ENCODE measurements at regions not wholly inside any gene's neighbourhood (a gene's known extent, or its start where the extent isn't known, plus 50 kb on each side); places are given as distances from the start of the nearest gene placed in this dataset.

- Histone ChIP-seq H2AFZ (ENCODE audit: control insufficient read depth, low read length) (no peak overlapping the region), H3K36me3 (ENCODE audit: control insufficient read depth in 2 of 2, extremely low read depth in 1 of 2, insufficient read depth in 2 of 2, low read length in 2 of 2) (no peaks in the 10 kb centered on the region), H3K79me2 (ENCODE audit: control insufficient read depth, insufficient read depth, low read length) (no peaks in the 10 kb centered on the region), H3K4me1 (ENCODE audit: control insufficient read depth, extremely low read depth, insufficient read depth, low read length) (no peaks in the 10 kb centered on the region), H3K27me3 (ENCODE audit: control insufficient read depth, extremely low read depth, insufficient read depth, low read length) (no peaks in the 10 kb centered on the region), H3K9me3 (ENCODE audit: control insufficient read depth, low read depth, low read length) (no peaks in the 10 kb centered on the region), H3K4me2 (ENCODE audit: control insufficient read depth, extremely low read depth, insufficient read depth, low read depth, low read length) (no peak overlapping the region), H3K4me3 (ENCODE audit: control insufficient read depth in 2 of 3, extremely low read depth in 1 of 3, insufficient read depth in 2 of 3, low read depth in 1 of 3, low read length in 3 of 3) (no peak overlapping the region), H3K9ac (ENCODE audit: control insufficient read depth, extremely low read depth, insufficient read depth, low read length) (no peak overlapping the region), H3K27ac (ENCODE audit: control insufficient read depth, insufficient read depth, low read length) (no peak overlapping the region), H4K20me1 (ENCODE audit: control insufficient read depth, extremely low read depth, insufficient read depth, low read length) (no peaks in the 10 kb centered on the region), H3K9me1 (ENCODE audit: control insufficient read depth, extremely low read depth, insufficient read depth, low read length) (no peaks in the 10 kb centered on the region)
- TF ChIP-seq EZH2 (IDR thresholded peaks at IDR 0.05; ENCODE audit: low read length) (no peak), CTCF (optimal IDR thresholded peaks at IDR 0.05 in 1 of 3, IDR thresholded peaks at IDR 0.05 in 1 of 3, conservative IDR thresholded peaks at IDR 0.05 in 1 of 3; ENCODE audit: extremely low read depth in 1 of 3, insufficient read depth in 2 of 3, low read length in 3 of 3) (no peak)
- DNase-seq (ENCODE audit: low read depth, low spot score) (no peak), FAIRE-seq (no peak)
- dilution Hi-C loops (cut with MboI; ENCODE audit: extremely low pct_ligation_motif_present, low sequenced_read_pairs), result no loop called here
Measured at GRCh38 chr10:9381733-9382532, 1327.4 kb downstream of the GATA3 start.

DNA sequence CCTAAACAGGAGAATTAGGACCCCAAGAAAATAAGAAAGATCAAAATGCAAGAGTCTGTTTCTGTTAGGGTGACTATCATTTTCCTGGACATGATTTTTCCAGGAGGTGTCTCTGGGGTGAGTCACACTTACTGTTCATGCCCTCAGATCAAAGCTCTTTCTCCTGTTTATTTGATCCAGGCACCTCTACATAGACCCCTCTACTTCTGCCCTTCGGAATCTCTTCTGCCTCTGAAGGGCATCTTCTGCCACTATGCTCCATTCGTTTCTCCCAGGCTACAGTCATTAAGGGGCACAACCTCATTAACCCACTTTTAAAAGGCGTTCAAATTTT is 1328.0 kb downstream of the GATA3 start:
- dilution Hi-C loops (cut with MboI; ENCODE audit: extremely low pct_ligation_motif_present, low sequenced_read_pairs), result no loop called here
- Histone ChIP-seq H3K9me1 (ENCODE audit: control insufficient read depth, extremely low read depth, insufficient read depth, low read length) (no peaks in the 10 kb centered on the region), H3K9ac (ENCODE audit: control insufficient read depth, extremely low read depth, insufficient read depth, low read length) (no peak overlapping the region), H4K20me1 (ENCODE audit: control insufficient read depth, extremely low read depth, insufficient read depth, low read length) (no peaks in the 10 kb centered on the region), H3K36me3 (ENCODE audit: control insufficient read depth in 2 of 2, extremely low read depth in 1 of 2, insufficient read depth in 2 of 2, low read length in 2 of 2) (no peaks in the 10 kb centered on the region), H3K9me3 (ENCODE audit: control insufficient read depth, low read depth, low read length) (no peaks in the 10 kb centered on the region), H3K4me2 (ENCODE audit: control insufficient read depth, extremely low read depth, insufficient read depth, low read depth, low read length) (no peak overlapping the region), H2AFZ (ENCODE audit: control insufficient read depth, low read length) (no peak overlapping the region), H3K27ac (ENCODE audit: control insufficient read depth, insufficient read depth, low read length) (no peak overlapping the region), H3K79me2 (ENCODE audit: control insufficient read depth, insufficient read depth, low read length) (no peaks in the 10 kb centered on the region), H3K4me3 (ENCODE audit: control insufficient read depth in 2 of 3, extremely low read depth in 1 of 3, insufficient read depth in 2 of 3, low read depth in 1 of 3, low read length in 3 of 3) (no peak overlapping the region), H3K4me1 (ENCODE audit: control insufficient read depth, extremely low read depth, insufficient read depth, low read length) (no peaks in the 10 kb centered on the region), H3K27me3 (ENCODE audit: control insufficient read depth, extremely low read depth, insufficient read depth, low read length) (no peaks in the 10 kb centered on the region)
- DNase-seq (ENCODE audit: low read depth, low spot score) (no peak), FAIRE-seq (no peak)
- TF ChIP-seq EZH2 (IDR thresholded peaks at IDR 0.05; ENCODE audit: low read length) (no peak), CTCF (optimal IDR thresholded peaks at IDR 0.05 in 1 of 3, IDR thresholded peaks at IDR 0.05 in 1 of 3, conservative IDR thresholded peaks at IDR 0.05 in 1 of 3; ENCODE audit: extremely low read depth in 1 of 3, insufficient read depth in 2 of 3, low read length in 3 of 3) (no peak)
